Astrocyte (in vitro differentiated cells and primary cell): ENCODE measurements at regions not wholly inside any gene's neighbourhood (a gene's known extent, or its start where the extent isn't known, plus 50 kb on each side); places are given as distances from the start of the nearest gene placed in this dataset.

Experiments used
- DNase-seq: peaks from one replicate; pipeline ENCODE4 v3.0.0-alpha.2; 2010; ENCODE audit warnings: low read depth
- FAIRE-seq: peaks from 2 replicates; lab custom pipeline; 2011; peaks lifted over from hg19 to GRCh38; lab: Jason Lieb, UNC
- H2AFZ ChIP-seq: 2 replicates; pipeline ENCODE4 v1.6.0; 2012; ENCODE audit warnings: low read depth, low read length, inconsistent platforms
- H3K27ac ChIP-seq: 2 replicates; pipeline ENCODE4 v1.5.1; 2011; ENCODE audit warnings: low read depth, low read length, inconsistent platforms
- H3K27me3 ChIP-seq: 2 replicates; pipeline ENCODE4 v1.6.0; 2011; ENCODE audit warnings: low read length, inconsistent platforms; ENCODE audit not compliant: insufficient read depth
- H3K36me3 ChIP-seq: 2 replicates; pipeline ENCODE4 v1.5.1; 2011; ENCODE audit warnings: low read length, inconsistent platforms; ENCODE audit not compliant: insufficient read depth
- H3K4me1 ChIP-seq: 2 replicates; pipeline ENCODE4 v1.5.1; 2011; ENCODE audit warnings: low read length, inconsistent platforms; ENCODE audit not compliant: insufficient read depth
- H3K4me2 ChIP-seq: 2 replicates; pipeline ENCODE4 v1.6.0; 2012; ENCODE audit warnings: low read length, inconsistent platforms
- H3K4me3 ChIP-seq: 2 replicates; pipeline ENCODE4 v1.5.1; 2011; ENCODE audit warnings: low read depth, mild to moderate bottlenecking, low read length, inconsistent platforms; ENCODE audit not compliant: insufficient read depth
- H3K79me2 ChIP-seq: 2 replicates; pipeline ENCODE4 v1.6.0; 2012; ENCODE audit warnings: mild to moderate bottlenecking, low read length, inconsistent platforms; ENCODE audit not compliant: insufficient read depth
- H3K9ac ChIP-seq: 2 replicates; pipeline ENCODE4 v1.6.0; 2012; ENCODE audit warnings: mild to moderate bottlenecking, low read length, inconsistent platforms
- H3K9me3 ChIP-seq: 2 replicates; pipeline ENCODE4 v1.5.1; 2012; ENCODE audit warnings: low read depth, mild to moderate bottlenecking, low read length, inconsistent platforms; ENCODE audit not compliant: insufficient read depth
- H4K20me1 ChIP-seq: 2 replicates; pipeline ENCODE4 v1.6.0; 2012; ENCODE audit warnings: low read length, inconsistent platforms; ENCODE audit not compliant: insufficient read depth
- H3K27ac Mint-ChIP-seq: one replicate; pipeline ENCODE4 v1.8.0; 2021; ENCODE audit warnings: mild to moderate bottlenecking, mixed read lengths; ENCODE audit not compliant: unreplicated experiment
- H3K27me3 Mint-ChIP-seq: one replicate; pipeline ENCODE4 v1.8.0; 2021; ENCODE audit warnings: low read depth, mixed read lengths; ENCODE audit not compliant: unreplicated experiment
- H3K36me3 Mint-ChIP-seq: one replicate; pipeline ENCODE4 v1.8.0; 2021; ENCODE audit warnings: low read depth, mixed read lengths; ENCODE audit not compliant: unreplicated experiment
- H3K4me1 Mint-ChIP-seq: one replicate; pipeline ENCODE4 v1.8.0; 2021; ENCODE audit warnings: low read depth, mixed read lengths; ENCODE audit not compliant: unreplicated experiment
- H3K4me3 Mint-ChIP-seq: one replicate; pipeline ENCODE4 v1.8.0; 2021; ENCODE audit warnings: mild to moderate bottlenecking, moderate library complexity, mixed read lengths; ENCODE audit not compliant: unreplicated experiment
- H3K9me3 Mint-ChIP-seq: one replicate; pipeline ENCODE4 v1.8.0; 2021; ENCODE audit warnings: mild to moderate bottlenecking, mixed read lengths; ENCODE audit not compliant: unreplicated experiment
- CTCF ChIP-seq: IDR thresholded peaks from 2 replicates; pipeline ENCODE4 v1.5.1; 2011; ENCODE audit warnings: low read depth, mild to moderate bottlenecking, inconsistent platforms, low read length, moderate library complexity; ENCODE audit not compliant: insufficient read depth
- EZH2 ChIP-seq: IDR thresholded peaks from 2 replicates; pipeline ENCODE4 v1.6.1; 2012; ENCODE audit warnings: mild to moderate bottlenecking, low read length, inconsistent platforms; ENCODE audit not compliant: insufficient read depth

- no peak overlapping the region for H3K4me3 Mint-ChIP-seq
- Histone ChIP-seq H3K79me2 (no peaks in the 10 kb centered on the region), H3K9me3 (no peaks in the 10 kb centered on the region), H3K4me1 (no peaks in the 10 kb centered on the region), H3K4me2 (no peak overlapping the region), H3K9ac (no peak overlapping the region), H3K36me3 (no peaks in the 10 kb centered on the region), H3K27me3 (no peaks in the 10 kb centered on the region), H3K27ac (no peak overlapping the region), H2AFZ (no peak overlapping the region), H4K20me1 (no peaks in the 10 kb centered on the region), H3K4me3 (no peak overlapping the region)
- no peak overlapping the region for H3K27ac Mint-ChIP-seq
- H3K4me1 Mint-ChIP-seq = no peaks in the 10 kb centered on the region
- H3K27me3 Mint-ChIP-seq = peaks cover 11% of the 10 kb centered on the region
- DNase-seq (no peak), FAIRE-seq (no peak)
- TF ChIP-seq EZH2 = no peak
- no peak for TF ChIP-seq CTCF
- no peaks in the 10 kb centered on the region for H3K9me3 Mint-ChIP-seq
- no peaks in the 10 kb centered on the region for H3K36me3 Mint-ChIP-seq
Observed at GRCh38 chr6:106830930-106831329, 143.6 kb downstream of the CD24 start.

GRCh38 chr6:106829451-106829850, 145.1 kb downstream of the CD24 start:
- Histone ChIP-seq H3K27me3 (no peaks in the 10 kb centered on the region), H3K4me2 (no peak overlapping the region), H2AFZ (no peak overlapping the region), H3K4me1 (no peaks in the 10 kb centered on the region), H3K36me3 (no peaks in the 10 kb centered on the region), H3K4me3 (no peak overlapping the region), H3K9ac (no peak overlapping the region), H3K79me2 (no peaks in the 10 kb centered on the region), H3K9me3 (no peaks in the 10 kb centered on the region), H3K27ac (no peak overlapping the region), H4K20me1 (no peaks in the 10 kb centered on the region)
- TF ChIP-seq CTCF (no peak), EZH2 (no peak)
- no peak for DNase-seq
- no peaks in the 10 kb centered on the region for H3K9me3 Mint-ChIP-seq
- no peak overlapping the region for H3K27ac Mint-ChIP-seq
- no peaks in the 10 kb centered on the region for H3K4me1 Mint-ChIP-seq
- no peak for FAIRE-seq
- H3K4me3 Mint-ChIP-seq = no peak overlapping the region
- H3K27me3 Mint-ChIP-seq = peaks cover 11% of the 10 kb centered on the region
- H3K36me3 Mint-ChIP-seq = no peaks in the 10 kb centered on the region

GRCh38 chr6:106827081-106827480, 147.4 kb downstream of the CD24 start:
- FAIRE-seq = no peak
- Mint-ChIP-seq H3K36me3 (no peaks in the 10 kb centered on the region), H3K27me3 (peaks cover 18% of the 10 kb centered on the region), H3K4me1 (no peaks in the 10 kb centered on the region), H3K27ac (no peak overlapping the region), H3K4me3 (no peak overlapping the region), H3K9me3 (no peaks in the 10 kb centered on the region)
- H3K4me1 ChIP-seq = no peaks in the 10 kb centered on the region
- no peak overlapping the region for H3K27ac ChIP-seq
- no peaks in the 10 kb centered on the region for H3K27me3 ChIP-seq
- H3K4me3 ChIP-seq = no peak overlapping the region
- H3K79me2 ChIP-seq = no peaks in the 10 kb centered on the region
- TF ChIP-seq EZH2 = no peak
- no peak for TF ChIP-seq CTCF
- H3K4me2 ChIP-seq = no peak overlapping the region
- H3K36me3 ChIP-seq = no peaks in the 10 kb centered on the region
- H3K9ac ChIP-seq = no peak overlapping the region
- no peak for DNase-seq
- H3K9me3 ChIP-seq = no peaks in the 10 kb centered on the region
- no peaks in the 10 kb centered on the region for H4K20me1 ChIP-seq
- no peak overlapping the region for H2AFZ ChIP-seq
